Parathyroid adenoma (tissue), 2 donors: ENCODE measurements at regions not wholly inside any gene's neighbourhood (a gene's known extent, or its start where the extent isn't known, plus 50 kb on each side); places are given as distances from the start of the nearest gene placed in this dataset.

Experiments
- H2AFZ ChIP-seq: fragments of 300-600 bp; sonication (generic); one replicate; pipeline ENCODE4 v1.7.0; 2017; ENCODE audit warnings: antibody characterized with exemption, mild to moderate bottlenecking
- H3K27ac ChIP-seq: fragments of 300-600 bp; sonication (generic); one replicate; pipeline ENCODE4 v1.7.0; 2017
- H3K27me3 ChIP-seq: fragments of 300-600 bp; sonication (generic); one replicate; pipeline ENCODE4 v1.7.0; 2017; ENCODE audit warnings: low read length; ENCODE audit not compliant: control insufficient read depth, insufficient read depth
- H3K36me3 ChIP-seq: fragments of 300-600 bp; sonication (generic); one replicate; pipeline ENCODE4 v1.7.0; 2017; ENCODE audit warnings: low read length; ENCODE audit not compliant: control insufficient read depth, insufficient read depth
- H3K4me1 ChIP-seq: fragments of 300-600 bp; sonication (generic); one replicate; pipeline ENCODE4 v1.7.0; 2017; ENCODE audit warnings: control low read depth
- H3K4me2 ChIP-seq: fragments of 300-600 bp; sonication (generic); one replicate; pipeline ENCODE4 v1.7.0; 2017; ENCODE audit warnings: low read length
- H3K4me3 ChIP-seq: fragments of 300-600 bp; sonication (generic); one replicate; pipeline ENCODE4 v1.7.0; 2017; ENCODE audit warnings: low read depth, low read length
- H3K79me2 ChIP-seq: fragments of 300-600 bp; sonication (generic); one replicate; pipeline ENCODE4 v1.7.0; 2017; ENCODE audit warnings: control low read depth
- H3K9ac ChIP-seq: fragments of 300-600 bp; sonication (generic); one replicate; pipeline ENCODE4 v1.7.0; 2017; ENCODE audit warnings: mild to moderate bottlenecking
- H3K9me3 ChIP-seq: fragments of 300-600 bp; sonication (generic); one replicate; pipeline ENCODE4 v1.7.0; 2017; ENCODE audit warnings: low read length; ENCODE audit not compliant: control insufficient read depth
- TF ChIP-seq, protein P1 (sequence below): fragments of 300-600 bp; sonication (generic); IDR thresholded peaks from one replicate; pipeline ENCODE4 v1.7.0; 2017; ENCODE audit warnings: antibody characterized with exemption, mild to moderate bottlenecking
- donor health status: primary hyperparathyroidism.

DNA sequence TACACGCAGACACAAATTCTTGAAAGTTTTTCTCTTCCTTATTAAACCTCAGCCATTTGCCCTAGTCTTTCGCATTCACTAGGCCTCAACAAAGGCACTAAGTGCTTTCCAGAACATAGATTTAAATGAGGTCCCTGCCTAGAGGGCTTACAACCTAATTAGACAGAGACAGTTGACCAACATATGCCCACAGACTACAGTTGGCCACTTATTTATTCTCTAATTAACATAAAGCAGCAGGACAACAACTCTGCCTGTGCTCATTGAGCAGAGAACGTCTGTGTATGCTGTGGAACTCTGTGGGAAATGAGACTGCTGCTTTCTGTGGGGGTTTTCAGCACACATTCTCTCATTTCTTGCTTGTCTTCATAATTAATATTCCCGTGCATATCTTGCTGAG lies 303.0 kb upstream of the TACR3 start:
- TF ChIP-seq, protein P1, sequence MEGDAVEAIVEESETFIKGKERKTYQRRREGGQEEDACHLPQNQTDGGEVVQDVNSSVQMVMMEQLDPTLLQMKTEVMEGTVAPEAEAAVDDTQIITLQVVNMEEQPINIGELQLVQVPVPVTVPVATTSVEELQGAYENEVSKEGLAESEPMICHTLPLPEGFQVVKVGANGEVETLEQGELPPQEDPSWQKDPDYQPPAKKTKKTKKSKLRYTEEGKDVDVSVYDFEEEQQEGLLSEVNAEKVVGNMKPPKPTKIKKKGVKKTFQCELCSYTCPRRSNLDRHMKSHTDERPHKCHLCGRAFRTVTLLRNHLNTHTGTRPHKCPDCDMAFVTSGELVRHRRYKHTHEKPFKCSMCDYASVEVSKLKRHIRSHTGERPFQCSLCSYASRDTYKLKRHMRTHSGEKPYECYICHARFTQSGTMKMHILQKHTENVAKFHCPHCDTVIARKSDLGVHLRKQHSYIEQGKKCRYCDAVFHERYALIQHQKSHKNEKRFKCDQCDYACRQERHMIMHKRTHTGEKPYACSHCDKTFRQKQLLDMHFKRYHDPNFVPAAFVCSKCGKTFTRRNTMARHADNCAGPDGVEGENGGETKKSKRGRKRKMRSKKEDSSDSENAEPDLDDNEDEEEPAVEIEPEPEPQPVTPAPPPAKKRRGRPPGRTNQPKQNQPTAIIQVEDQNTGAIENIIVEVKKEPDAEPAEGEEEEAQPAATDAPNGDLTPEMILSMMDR: no peak
- Histone ChIP-seq H3K36me3 (no peaks in the 10 kb centered on the region), H3K27me3 (no peaks in the 10 kb centered on the region), H3K27ac (no peak overlapping the region), H3K79me2 (no peaks in the 10 kb centered on the region), H2AFZ (no peak overlapping the region), H3K9ac (no peak overlapping the region), H3K4me1 (no peaks in the 10 kb centered on the region), H3K9me3 (no peaks in the 10 kb centered on the region), H3K4me2 (no peak overlapping the region), H3K4me3 (no peak overlapping the region)

DNA sequence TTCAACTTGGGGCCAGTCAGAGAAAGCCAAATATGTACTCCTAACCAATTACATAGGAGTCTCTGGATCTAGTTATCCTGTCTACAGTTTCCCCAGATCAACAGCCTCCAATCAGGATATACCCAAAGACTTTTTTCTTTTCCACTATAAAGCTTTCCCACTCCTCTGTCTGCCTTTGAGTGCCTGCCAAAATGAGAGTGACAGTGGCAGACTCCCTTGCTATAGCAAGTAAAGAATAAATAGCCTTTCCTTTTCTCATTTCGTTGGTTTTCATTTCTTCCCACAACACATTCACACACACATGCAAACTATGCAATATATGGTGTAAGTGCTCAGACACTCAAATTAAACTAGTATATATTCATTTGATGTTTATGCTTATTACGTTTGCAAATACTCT lies 302.4 kb upstream of the TACR3 start:
- H3K9ac ChIP-seq: no peak overlapping the region
- H3K36me3 ChIP-seq: no peaks in the 10 kb centered on the region
- no peak overlapping the region for H3K4me2 ChIP-seq

DNA sequence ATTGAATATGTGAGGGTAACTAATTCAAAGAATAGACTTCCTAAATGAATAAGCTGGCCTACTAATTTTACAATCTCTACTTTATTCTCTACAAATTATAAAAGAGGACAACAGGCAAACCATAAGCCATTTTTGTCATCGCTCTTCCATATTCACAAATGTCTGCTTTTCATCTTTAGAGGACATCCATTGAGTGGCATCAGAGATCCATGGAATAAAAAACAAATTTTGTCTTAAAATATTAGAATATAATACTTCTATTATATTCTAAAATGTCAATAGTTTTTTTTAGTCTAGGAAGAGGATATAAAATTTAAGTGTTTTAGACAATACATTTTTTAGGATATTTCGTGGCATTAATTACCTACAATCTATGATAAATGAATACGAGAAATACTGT lies 300.9 kb upstream of the TACR3 start:
- Histone ChIP-seq H3K9me3 (no peaks in the 10 kb centered on the region), H3K36me3 (no peaks in the 10 kb centered on the region), H2AFZ (no peak overlapping the region), H3K27me3 (no peaks in the 10 kb centered on the region), H3K27ac (no peak overlapping the region), H3K9ac (no peak overlapping the region), H3K4me1 (no peaks in the 10 kb centered on the region), H3K79me2 (no peaks in the 10 kb centered on the region), H3K4me2 (no peak overlapping the region), H3K4me3 (no peak overlapping the region)
- TF ChIP-seq, protein P1: no peak

More for the DNA sequence above, 302.4 kb upstream of the TACR3 start:
- Histone ChIP-seq H3K79me2 (no peaks in the 10 kb centered on the region), H3K4me3 (no peak overlapping the region), H3K27me3 (no peaks in the 10 kb centered on the region), H3K27ac (no peak overlapping the region), H3K4me1 (no peaks in the 10 kb centered on the region), H3K9me3 (no peaks in the 10 kb centered on the region), H2AFZ (no peak overlapping the region)
- TF ChIP-seq, protein P1: no peak

DNA sequence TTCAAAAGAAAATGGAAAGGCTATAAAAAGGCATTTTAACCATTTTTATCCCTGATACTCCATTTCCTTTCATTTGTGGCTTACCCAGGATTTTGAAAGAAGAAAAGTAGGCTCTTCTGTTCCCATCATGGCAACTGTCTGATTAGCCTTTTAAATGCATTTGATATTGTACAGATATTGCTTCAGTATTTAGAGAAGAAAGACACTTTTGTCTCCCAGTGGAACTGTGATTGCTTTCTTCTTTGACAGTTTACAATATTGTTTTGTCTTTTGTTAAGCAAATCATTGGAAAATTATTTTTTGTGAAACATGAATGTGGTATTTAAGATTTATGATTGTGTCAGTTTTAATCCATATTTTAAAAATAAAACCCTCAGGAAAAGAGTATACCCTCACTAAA lies 297.4 kb upstream of the TACR3 start:
- Histone ChIP-seq H2AFZ (no peak overlapping the region), H3K9ac (no peak overlapping the region), H3K27ac (no peak overlapping the region), H3K9me3 (no peaks in the 10 kb centered on the region), H3K4me2 (no peak overlapping the region), H3K27me3 (no peaks in the 10 kb centered on the region), H3K36me3 (no peaks in the 10 kb centered on the region), H3K4me1 (no peaks in the 10 kb centered on the region), H3K79me2 (no peaks in the 10 kb centered on the region), H3K4me3 (no peak overlapping the region)
- TF ChIP-seq, protein P1: no peak

DNA sequence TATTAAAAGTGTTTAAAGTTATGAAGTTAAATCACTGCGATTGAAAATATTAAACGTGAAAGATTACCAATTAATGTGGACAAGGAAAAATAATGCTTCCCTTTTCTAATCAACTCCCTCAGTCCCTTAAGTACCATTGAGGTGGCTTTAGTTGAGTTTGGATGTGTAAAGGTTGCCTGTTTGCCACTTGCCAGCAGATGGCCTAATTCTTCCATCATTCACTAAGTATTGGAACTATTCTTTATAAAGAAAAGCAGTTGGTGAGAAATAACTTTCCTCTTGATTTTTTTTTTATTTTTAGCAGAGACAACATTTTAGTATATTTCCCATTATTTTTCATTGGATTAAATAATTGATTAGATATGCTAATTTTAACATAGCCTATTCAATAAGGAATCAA lies 295.9 kb upstream of the TACR3 start:
- Histone ChIP-seq H2AFZ (no peak overlapping the region), H3K27ac (no peak overlapping the region)

More for the DNA sequence above, 295.9 kb upstream of the TACR3 start:
- Histone ChIP-seq H3K4me2 (no peak overlapping the region), H3K9me3 (no peaks in the 10 kb centered on the region), H3K9ac (no peak overlapping the region), H3K27me3 (no peaks in the 10 kb centered on the region), H3K4me1 (no peaks in the 10 kb centered on the region), H3K36me3 (no peaks in the 10 kb centered on the region), H3K79me2 (no peaks in the 10 kb centered on the region), H3K4me3 (no peak overlapping the region)
- TF ChIP-seq, protein P1: no peak
